Stomach (tissue), 4 donors: ENCODE measurements at regions not wholly inside any gene's neighbourhood (a gene's known extent, or its start where the extent isn't known, plus 50 kb on each side); places are given as distances from the start of the nearest gene placed in this dataset.

ENCODE experiments used
- POLR2A ChIP-seq, 4 donors: fragments of 450-650 bp; IDR thresholded peaks; one replicate each; pipeline ENCODE4 v1.6.1; 2016; ENCODE audit warnings: antibody characterized with exemption in 4 of 4, control low read depth in 2 of 4, mild to moderate bottlenecking in 1 of 4, moderate library complexity in 1 of 4
- POLR2AphosphoS5 ChIP-seq, 3 donors: sonication (generic); formaldehyde crosslinking; IDR thresholded peaks; one replicate each; pipeline ENCODE4 v1.6.1; 2016; ENCODE audit warnings: antibody characterized with exemption in 3 of 3

DNA sequence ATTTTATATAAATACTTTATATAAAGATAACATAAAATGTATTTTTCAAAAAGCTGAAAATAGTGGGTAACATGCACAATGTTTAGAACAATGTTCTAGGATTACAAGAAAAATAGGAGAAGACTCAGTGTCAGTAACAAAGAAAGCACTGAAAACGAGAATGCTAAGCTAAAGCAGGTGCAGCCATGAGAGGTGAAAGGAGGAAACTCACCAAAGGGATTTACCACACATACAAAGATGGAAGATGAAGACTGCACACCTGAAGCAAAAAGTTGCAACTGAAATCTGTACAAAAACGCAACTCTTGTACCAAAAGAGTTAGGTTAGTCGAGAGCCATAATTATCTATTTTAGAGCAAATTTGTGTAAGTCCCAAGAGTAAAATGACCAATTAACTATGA, 1176.1 kb downstream of the LRFN5 start:
- TF ChIP-seq POLR2A (IDR thresholded peaks at IDR 0.05) (no peak), POLR2AphosphoS5 (IDR thresholded peaks at IDR 0.05) (no peak)
